ENCODE measurements at regions not wholly inside any gene's neighbourhood (a gene's known extent, or its start where the extent isn't known, plus 50 kb on each side); places are given as distances from the start of the nearest gene placed in this dataset.

GRCh38 chrX:109312757-109313156 is 169.1 kb downstream of the GUCY2F start:
- H3K79me2 ChIP-seq (ENCODE audit: control insufficient read depth, insufficient read depth, low read length): no peaks in the 10 kb centered on the region
- no peak for TF ChIP-seq EZH2 (IDR thresholded peaks at IDR 0.05; ENCODE audit: low read length, missing control alignments)
- TF ChIP-seq CTCF (conservative IDR thresholded peaks at IDR 0.05 in 1 of 2, IDR thresholded peaks at IDR 0.05 in 1 of 2; ENCODE audit: low read depth in 1 of 2, low read length in 2 of 2): no peak

GRCh38 chrX:109310031-109310430 is 171.9 kb downstream of the GUCY2F start:
- Histone ChIP-seq H3K4me1 (ENCODE audit: control insufficient read depth, extremely low read depth, insufficient read depth, low read length) (no peaks in the 10 kb centered on the region), H3K27ac (ENCODE audit: insufficient read depth, low read length) (no peak overlapping the region), H3K4me3 (replicated peaks in 1 of 4; ENCODE audit: control extremely low read depth in 1 of 4, insufficient read depth in 1 of 4, low read depth in 3 of 4, low read length in 4 of 4) (no peak overlapping the region), H3K36me3 (ENCODE audit: control insufficient read depth, insufficient read depth, low read length) (no peaks in the 10 kb centered on the region), H3K9me3 (ENCODE audit: control insufficient read depth, insufficient read depth, low read depth, low read length) (no peaks in the 10 kb centered on the region), H3K79me2 (ENCODE audit: control insufficient read depth, insufficient read depth, low read length) (no peaks in the 10 kb centered on the region), H3K4me2 (ENCODE audit: extremely low read depth, insufficient read depth, low read length) (no peak overlapping the region), H2AFZ (ENCODE audit: low read length) (no peak overlapping the region), H3K9ac (ENCODE audit: insufficient read depth, low read length) (no peak overlapping the region), H3K27me3 (ENCODE audit: control insufficient read depth, insufficient read depth, low read length) (no peaks in the 10 kb centered on the region), H4K20me1 (ENCODE audit: control insufficient read depth, extremely low read depth, insufficient read depth, low read length) (no peaks in the 10 kb centered on the region)
- no peak for TF ChIP-seq CTCF (conservative IDR thresholded peaks at IDR 0.05 in 1 of 2, IDR thresholded peaks at IDR 0.05 in 1 of 2; ENCODE audit: low read depth in 1 of 2, low read length in 2 of 2)
- TF ChIP-seq EZH2 (IDR thresholded peaks at IDR 0.05; ENCODE audit: low read length, missing control alignments): no peak
- no peak for DNase-seq (ENCODE audit: low read depth in 2 of 2)

More at GRCh38 chrX:109312757-109313156, 169.1 kb downstream of the GUCY2F start:
- Histone ChIP-seq H3K27me3 (ENCODE audit: control insufficient read depth, insufficient read depth, low read length) (no peaks in the 10 kb centered on the region), H3K4me1 (ENCODE audit: control insufficient read depth, extremely low read depth, insufficient read depth, low read length) (no peaks in the 10 kb centered on the region), H4K20me1 (ENCODE audit: control insufficient read depth, extremely low read depth, insufficient read depth, low read length) (no peaks in the 10 kb centered on the region), H3K4me2 (ENCODE audit: extremely low read depth, insufficient read depth, low read length) (no peak overlapping the region), H3K9me3 (ENCODE audit: control insufficient read depth, insufficient read depth, low read depth, low read length) (no peaks in the 10 kb centered on the region), H2AFZ (ENCODE audit: low read length) (no peak overlapping the region), H3K36me3 (ENCODE audit: control insufficient read depth, insufficient read depth, low read length) (no peaks in the 10 kb centered on the region), H3K4me3 (replicated peaks in 1 of 4; ENCODE audit: control extremely low read depth in 1 of 4, insufficient read depth in 1 of 4, low read depth in 3 of 4, low read length in 4 of 4) (no peak overlapping the region), H3K27ac (ENCODE audit: insufficient read depth, low read length) (no peak overlapping the region), H3K9ac (ENCODE audit: insufficient read depth, low read length) (no peak overlapping the region)
- no peak for DNase-seq (ENCODE audit: low read depth in 2 of 2)

GRCh38 chrX:109301177-109301576 is 180.7 kb downstream of the GUCY2F start:
- H3K27me3 ChIP-seq (ENCODE audit: control insufficient read depth, insufficient read depth, low read length): no peaks in the 10 kb centered on the region
- no peaks in the 10 kb centered on the region for H4K20me1 ChIP-seq (ENCODE audit: control insufficient read depth, extremely low read depth, insufficient read depth, low read length)
- H3K4me3 ChIP-seq (replicated peaks in 1 of 4; ENCODE audit: control extremely low read depth in 1 of 4, insufficient read depth in 1 of 4, low read depth in 3 of 4, low read length in 4 of 4): no peak overlapping the region
- no peaks in the 10 kb centered on the region for H3K9me3 ChIP-seq (ENCODE audit: control insufficient read depth, insufficient read depth, low read depth, low read length)
- no peak overlapping the region for H3K9ac ChIP-seq (ENCODE audit: insufficient read depth, low read length)
- H3K4me1 ChIP-seq (ENCODE audit: control insufficient read depth, extremely low read depth, insufficient read depth, low read length): no peaks in the 10 kb centered on the region
- no peak for DNase-seq (ENCODE audit: low read depth in 2 of 2)
- H3K36me3 ChIP-seq (ENCODE audit: control insufficient read depth, insufficient read depth, low read length): no peaks in the 10 kb centered on the region
- no peak overlapping the region for H2AFZ ChIP-seq (ENCODE audit: low read length)
- TF ChIP-seq CTCF (conservative IDR thresholded peaks at IDR 0.05 in 1 of 2, IDR thresholded peaks at IDR 0.05 in 1 of 2; ENCODE audit: low read depth in 1 of 2, low read length in 2 of 2) (no peak), EZH2 (IDR thresholded peaks at IDR 0.05; ENCODE audit: low read length, missing control alignments) (no peak)
- no peaks in the 10 kb centered on the region for H3K79me2 ChIP-seq (ENCODE audit: control insufficient read depth, insufficient read depth, low read length)
- H3K27ac ChIP-seq (ENCODE audit: insufficient read depth, low read length): no peak overlapping the region
- H3K4me2 ChIP-seq (ENCODE audit: extremely low read depth, insufficient read depth, low read length): no peak overlapping the region
